H9 (cell line): ENCODE measurements at regions not wholly inside any gene's neighbourhood (a gene's known extent, or its start where the extent isn't known, plus 50 kb on each side); places are given as distances from the start of the nearest gene placed in this dataset.

Source experiments
- DNase-seq: peaks from one replicate; pipeline ENCODE4 v3.0.0-alpha.2; 2017
- H2AFZ ChIP-seq: one replicate; pipeline ENCODE4 v1.6.1; 2013; ENCODE audit warnings: mild to moderate bottlenecking, low read length, control low read depth, moderate library complexity
- H2AK5ac ChIP-seq: 2 replicates; pipeline ENCODE4 v1.6.1; 2013; ENCODE audit warnings: low read length, control low read depth, mixed read lengths; ENCODE audit not compliant: insufficient read length
- H2BK120ac ChIP-seq: one replicate; pipeline ENCODE4 v1.6.1; 2013; ENCODE audit warnings: low read depth, mild to moderate bottlenecking, low read length, control low read depth, inconsistent platforms; ENCODE audit not compliant: poor library complexity, severe bottlenecking
- H2BK12ac ChIP-seq: 2 replicates; pipeline ENCODE4 v1.6.1; 2013; ENCODE audit warnings: low read length, control low read depth, mixed read lengths, low read depth; ENCODE audit not compliant: insufficient read length
- H2BK15ac ChIP-seq: 2 replicates; pipeline ENCODE4 v1.6.1; 2013; ENCODE audit warnings: low read depth, low read length, control low read depth
- H2BK20ac ChIP-seq: one replicate; pipeline ENCODE4 v1.6.1; 2013; ENCODE audit warnings: low read depth, mild to moderate bottlenecking, low read length, control low read depth, inconsistent platforms; ENCODE audit not compliant: poor library complexity, severe bottlenecking
- H2BK5ac ChIP-seq: 2 replicates; pipeline ENCODE4 v1.6.1; 2013; ENCODE audit warnings: low read length, control low read depth, mixed read lengths; ENCODE audit not compliant: insufficient read length
- H3K14ac ChIP-seq: 2 replicates; pipeline ENCODE4 v1.6.1; 2013; ENCODE audit warnings: low read length, control low read depth; ENCODE audit not compliant: insufficient read depth
- H3K18ac ChIP-seq: 2 replicates; pipeline ENCODE4 v1.6.1; 2013; ENCODE audit warnings: low read depth, mild to moderate bottlenecking, mixed read lengths, low read length, control low read depth; ENCODE audit not compliant: insufficient read length
- H3K23ac ChIP-seq: 2 replicates; pipeline ENCODE4 v1.6.1; 2013; ENCODE audit warnings: low read length, control low read depth, mixed read lengths, low read depth; ENCODE audit not compliant: insufficient read length
- H3K23me2 ChIP-seq: 2 replicates; pipeline ENCODE4 v1.6.1; 2013; ENCODE audit warnings: low read depth, mild to moderate bottlenecking, mixed read lengths, low read length, control low read depth; ENCODE audit not compliant: insufficient read length, poor library complexity, severe bottlenecking
- H3K27ac ChIP-seq: 2 replicates; pipeline ENCODE4 v1.5.1; 2013; ENCODE audit warnings: low read length, control low read depth, mixed read lengths, low read depth; ENCODE audit not compliant: insufficient read length
- H3K27me3 ChIP-seq: 2 replicates; pipeline ENCODE4 v1.6.1; 2013; ENCODE audit warnings: low read length, control low read depth, inconsistent platforms; ENCODE audit not compliant: insufficient read depth
- H3K4ac ChIP-seq: 2 replicates; pipeline ENCODE4 v1.6.1; 2013; ENCODE audit warnings: low read depth, mild to moderate bottlenecking, control low read depth, inconsistent platforms, low read length, moderate library complexity
- H3K4me1 ChIP-seq: 2 replicates; pipeline ENCODE4 v1.6.1; 2013; ENCODE audit warnings: low read length, control low read depth, inconsistent platforms; ENCODE audit not compliant: insufficient read depth
- H3K4me2 ChIP-seq: 2 replicates; pipeline ENCODE4 v1.6.1; 2013; ENCODE audit warnings: low read length, control low read depth, mixed read lengths; ENCODE audit not compliant: insufficient read length, insufficient read depth
- H3K56ac ChIP-seq: 2 replicates; pipeline ENCODE4 v1.6.1; 2013; ENCODE audit warnings: low read depth, mild to moderate bottlenecking, mixed read lengths, low read length, control low read depth; ENCODE audit not compliant: insufficient read length
- H3K79me1 ChIP-seq: 2 replicates; pipeline ENCODE4 v1.6.1; 2013; ENCODE audit warnings: low read depth, mild to moderate bottlenecking, moderate library complexity, low read length, control low read depth, inconsistent platforms; ENCODE audit not compliant: insufficient read depth, poor library complexity, severe bottlenecking
- H3K79me2 ChIP-seq: 2 replicates; pipeline ENCODE4 v1.6.1; 2013; ENCODE audit warnings: low read length, control low read depth, inconsistent platforms; ENCODE audit not compliant: insufficient read depth
- H3K9ac ChIP-seq: 2 replicates; pipeline ENCODE4 v1.6.1; 2013; ENCODE audit warnings: low read length, control low read depth, mixed read lengths; ENCODE audit not compliant: insufficient read length; ENCODE audit errors: extremely low read depth
- H3K9me3 ChIP-seq: one replicate; pipeline ENCODE4 v1.6.1; 2013; ENCODE audit warnings: low read depth, low read length, inconsistent platforms; ENCODE audit not compliant: control insufficient read depth
- H3T11ph ChIP-seq: one replicate; pipeline ENCODE4 v1.6.1; 2013; ENCODE audit warnings: mild to moderate bottlenecking, low read length, control low read depth, inconsistent platforms
- H4K20me1 ChIP-seq: one replicate; pipeline ENCODE4 v1.6.1; 2013; ENCODE audit not compliant: control insufficient read depth, insufficient read length, insufficient read depth
- H4K5ac ChIP-seq: 2 replicates; pipeline ENCODE4 v1.6.1; 2013; ENCODE audit warnings: low read depth, mild to moderate bottlenecking, mixed read lengths, low read length, control low read depth; ENCODE audit not compliant: insufficient read length
- H4K8ac ChIP-seq: replicated peaks from 2 replicates; pipeline ENCODE4 v1.6.1; 2013; ENCODE audit warnings: low read length, control low read depth, mixed read lengths, low read depth; ENCODE audit not compliant: insufficient read length
- H4K91ac ChIP-seq: 2 replicates; pipeline ENCODE4 v1.6.1; 2013; ENCODE audit warnings: low read depth, mild to moderate bottlenecking, moderate library complexity, mixed read lengths, low read length, control low read depth; ENCODE audit not compliant: insufficient read length
- H3K27ac Mint-ChIP-seq, 3 experiments: 2 replicates in 2 of 3; 3 replicates in 1 of 3; pipeline ENCODE4 v1.8.0; 2020 to 2021; ENCODE audit warnings: mixed read lengths in 3 of 3, mild to moderate bottlenecking in 1 of 3, moderate library complexity in 1 of 3
- H3K27me3 Mint-ChIP-seq: 2 replicates; pipeline ENCODE4 v1.8.0; 2021; ENCODE audit warnings: low read depth, mild to moderate bottlenecking, moderate library complexity, mixed read lengths
- H3K36me3 Mint-ChIP-seq, 3 experiments: 2 replicates in 2 of 3; 3 replicates in 1 of 3; pipeline ENCODE4 v1.8.0; 2020 to 2021; ENCODE audit warnings: low read depth in 3 of 3, mixed read lengths in 3 of 3; ENCODE audit not compliant: insufficient read depth in 1 of 3
- H3K4me1 Mint-ChIP-seq, 2 experiments: 2 replicates each; pipeline ENCODE4 v1.8.0; 2020; ENCODE audit warnings: mixed read lengths in 2 of 2
- H3K4me3 Mint-ChIP-seq, 2 experiments: 2 replicates in 1 of 2; 3 replicates in 1 of 2; pipeline ENCODE4 v1.8.0; 2020 to 2021; ENCODE audit warnings: mild to moderate bottlenecking in 2 of 2, mixed read lengths in 2 of 2, moderate library complexity in 1 of 2
- H3K9me3 Mint-ChIP-seq, 2 experiments: 2 replicates in 1 of 2; 3 replicates in 1 of 2; pipeline ENCODE4 v1.8.0; 2020; ENCODE audit warnings: mild to moderate bottlenecking in 2 of 2, mixed read lengths in 2 of 2, moderate library complexity in 1 of 2
- WGBS: extraction: QIAGEN DNeasy Blood & Tissue Kit; methylation state at CpG from one replicate; pipeline ENCODE4 v1.1.7; 2013; ENCODE audit warnings: missing lambda C conversion rate, low lambda C conversion rate, mixed read lengths; ENCODE audit not compliant: insufficient read length; ENCODE audit errors: extremely low coverage; 5-methylcytosine and 5-hydroxymethylcytosine counted together
- TF ChIP-seq, protein P1 (sequence below): fragments of 200-600 bp; sonication (generic); conservative IDR thresholded peaks from 3 replicates; pipeline ENCODE4 v1.8.0; 2021; ENCODE audit warnings: antibody characterized with exemption, mild to moderate bottlenecking

DNA sequence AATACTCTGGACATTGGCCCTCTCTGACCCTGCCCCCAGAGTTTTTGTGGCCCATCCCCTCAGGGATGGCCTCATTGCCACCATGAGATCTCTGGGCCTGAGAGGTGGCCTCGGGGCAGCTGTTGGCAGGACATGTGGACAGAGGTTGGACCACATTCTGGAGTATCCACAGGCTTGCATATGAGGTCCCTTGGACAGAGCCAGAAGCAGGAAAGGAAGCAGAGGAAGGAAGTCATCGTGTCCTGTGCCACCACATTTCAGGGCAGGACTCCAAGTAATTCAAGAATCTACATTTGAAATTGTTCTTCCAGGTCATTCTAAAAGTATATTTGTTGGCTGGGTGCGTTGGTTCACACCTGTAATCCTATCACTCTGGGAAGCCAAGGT is 95.9 kb upstream of the PPP2R5A start:
- H2BK120ac ChIP-seq, result no peak overlapping the region

More for the DNA sequence above, 95.9 kb upstream of the PPP2R5A start:
- Mint-ChIP-seq H3K4me3 (no peak overlapping the region), H3K36me3 (peaks cover 0 to 4% (median 0%) of the 10 kb centered on the region in 3 experiments; a peak in 2 of 7 replicates), H3K27me3 (no peaks in the 10 kb centered on the region), H3K9me3 (peaks cover 0 to 4% of the 10 kb centered on the region in 2 experiments; a peak in 1 of 5 replicates), H3K4me1 (no peaks in the 10 kb centered on the region), H3K27ac (no peak overlapping the region)
- Histone ChIP-seq H3K27me3 (no peaks in the 10 kb centered on the region), H3K4ac (no peak overlapping the region), H3K56ac (no peak overlapping the region), H4K91ac (no peak overlapping the region), H2BK15ac (no peak overlapping the region), H3K9ac (no peak overlapping the region), H3K79me2 (no peaks in the 10 kb centered on the region), H3K27ac (no peak overlapping the region), H2BK12ac (no peak overlapping the region), H3K4me1 (no peaks in the 10 kb centered on the region), H3K18ac (no peak overlapping the region), H3K4me2 (no peak overlapping the region), H2BK20ac (no peak overlapping the region), H4K20me1 (no peaks in the 10 kb centered on the region), H3K14ac (no peak overlapping the region), H3K23me2 (no peaks in the 10 kb centered on the region), H4K5ac (no peak overlapping the region), H4K8ac (no peak overlapping the region), H2AK5ac (no peak overlapping the region), H3K23ac (no peak overlapping the region), H3K79me1 (no peaks in the 10 kb centered on the region), H2BK5ac (no peak overlapping the region), H3K9me3 (no peaks in the 10 kb centered on the region), H3T11ph (no peak overlapping the region), H2AFZ (no peak overlapping the region)
- TF ChIP-seq, protein P1, sequence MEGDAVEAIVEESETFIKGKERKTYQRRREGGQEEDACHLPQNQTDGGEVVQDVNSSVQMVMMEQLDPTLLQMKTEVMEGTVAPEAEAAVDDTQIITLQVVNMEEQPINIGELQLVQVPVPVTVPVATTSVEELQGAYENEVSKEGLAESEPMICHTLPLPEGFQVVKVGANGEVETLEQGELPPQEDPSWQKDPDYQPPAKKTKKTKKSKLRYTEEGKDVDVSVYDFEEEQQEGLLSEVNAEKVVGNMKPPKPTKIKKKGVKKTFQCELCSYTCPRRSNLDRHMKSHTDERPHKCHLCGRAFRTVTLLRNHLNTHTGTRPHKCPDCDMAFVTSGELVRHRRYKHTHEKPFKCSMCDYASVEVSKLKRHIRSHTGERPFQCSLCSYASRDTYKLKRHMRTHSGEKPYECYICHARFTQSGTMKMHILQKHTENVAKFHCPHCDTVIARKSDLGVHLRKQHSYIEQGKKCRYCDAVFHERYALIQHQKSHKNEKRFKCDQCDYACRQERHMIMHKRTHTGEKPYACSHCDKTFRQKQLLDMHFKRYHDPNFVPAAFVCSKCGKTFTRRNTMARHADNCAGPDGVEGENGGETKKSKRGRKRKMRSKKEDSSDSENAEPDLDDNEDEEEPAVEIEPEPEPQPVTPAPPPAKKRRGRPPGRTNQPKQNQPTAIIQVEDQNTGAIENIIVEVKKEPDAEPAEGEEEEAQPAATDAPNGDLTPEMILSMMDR, result no peak
- WGBS, result no CpG with 5 or more reads among the region's 3 CpGs
- DNase-seq, result no peak
